ENCODE measurements at regions not wholly inside any gene's neighbourhood (a gene's known extent, or its start where the extent isn't known, plus 50 kb on each side); places are given as distances from the start of the nearest gene placed in this dataset.

DNA sequence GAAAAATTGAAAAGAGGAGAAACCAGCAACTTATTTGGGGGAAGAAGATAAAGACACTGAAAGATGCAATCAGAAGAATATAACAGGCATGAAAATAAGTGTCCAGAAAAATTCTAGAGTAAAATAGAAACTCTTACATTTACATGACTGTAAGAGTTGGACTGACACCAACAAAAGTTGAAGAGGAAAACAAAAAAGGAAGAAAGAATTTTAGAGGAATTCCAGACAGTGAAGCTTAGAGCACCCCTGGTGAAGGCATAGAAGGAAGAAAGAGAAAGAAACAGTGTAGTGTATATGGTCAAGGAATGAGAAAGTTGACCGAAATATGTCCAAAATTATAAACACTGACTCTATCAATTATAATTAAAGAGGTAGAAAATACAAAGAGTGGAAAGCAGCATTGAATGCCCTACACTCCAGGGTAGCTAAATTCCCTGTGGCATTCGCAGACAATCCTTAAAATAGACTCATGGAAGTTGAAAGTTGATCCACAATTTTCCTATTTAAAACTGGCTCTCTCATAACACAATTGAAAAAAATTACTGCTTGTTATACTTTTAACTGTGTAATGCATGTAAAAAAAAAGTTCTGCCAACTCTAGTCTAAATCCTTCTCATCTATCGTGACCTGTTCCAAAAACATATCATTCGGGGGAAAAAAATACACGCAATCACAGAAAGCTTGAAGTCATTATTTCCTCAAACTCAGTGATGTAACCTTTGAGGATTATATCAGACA lies 102.6 kb upstream of the ABI3BP start:
- DNase-seq, result no peak
- intact Hi-C loops (cut with DNase I), result no loop called here

DNA sequence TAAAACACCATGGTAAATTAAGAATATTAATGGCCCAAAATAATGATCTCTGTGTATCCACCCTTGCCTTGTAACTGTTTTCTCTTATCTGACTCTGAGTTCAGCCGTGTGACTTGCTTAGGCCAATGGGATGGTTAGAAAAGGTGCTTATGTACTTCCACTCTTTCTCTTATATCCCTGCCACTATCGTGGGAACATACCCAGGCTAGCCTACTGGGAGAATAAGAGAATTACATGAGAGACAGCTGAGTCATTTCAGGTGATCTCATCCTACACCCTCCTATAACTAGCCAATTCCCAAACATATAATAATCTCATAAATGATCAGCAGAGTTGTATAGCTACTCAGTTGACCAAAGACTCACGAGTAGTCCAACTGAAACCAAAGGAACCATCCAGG lies 98.3 kb upstream of the ABI3BP start:
- intact Hi-C loops (cut with DNase I), result no loop called here
- Histone ChIP-seq H3K27me3 (ENCODE audit: insufficient read depth in 3 of 3, low read length in 2 of 3) (no peaks in the 10 kb centered on the region), H3K27ac (no peak overlapping the region), H3K4me1 (no peaks in the 10 kb centered on the region), H3K9me3 (no peaks in the 10 kb centered on the region), H3K36me3 (ENCODE audit: insufficient read depth in 1 of 2, low read depth in 1 of 2) (no peaks in the 10 kb centered on the region), H3K4me3 (no peak overlapping the region)
- ATAC-seq (no peak), DNase-seq (no peak)
- TF ChIP-seq, protein P1, sequence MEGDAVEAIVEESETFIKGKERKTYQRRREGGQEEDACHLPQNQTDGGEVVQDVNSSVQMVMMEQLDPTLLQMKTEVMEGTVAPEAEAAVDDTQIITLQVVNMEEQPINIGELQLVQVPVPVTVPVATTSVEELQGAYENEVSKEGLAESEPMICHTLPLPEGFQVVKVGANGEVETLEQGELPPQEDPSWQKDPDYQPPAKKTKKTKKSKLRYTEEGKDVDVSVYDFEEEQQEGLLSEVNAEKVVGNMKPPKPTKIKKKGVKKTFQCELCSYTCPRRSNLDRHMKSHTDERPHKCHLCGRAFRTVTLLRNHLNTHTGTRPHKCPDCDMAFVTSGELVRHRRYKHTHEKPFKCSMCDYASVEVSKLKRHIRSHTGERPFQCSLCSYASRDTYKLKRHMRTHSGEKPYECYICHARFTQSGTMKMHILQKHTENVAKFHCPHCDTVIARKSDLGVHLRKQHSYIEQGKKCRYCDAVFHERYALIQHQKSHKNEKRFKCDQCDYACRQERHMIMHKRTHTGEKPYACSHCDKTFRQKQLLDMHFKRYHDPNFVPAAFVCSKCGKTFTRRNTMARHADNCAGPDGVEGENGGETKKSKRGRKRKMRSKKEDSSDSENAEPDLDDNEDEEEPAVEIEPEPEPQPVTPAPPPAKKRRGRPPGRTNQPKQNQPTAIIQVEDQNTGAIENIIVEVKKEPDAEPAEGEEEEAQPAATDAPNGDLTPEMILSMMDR (IDR thresholded peaks at IDR 0.05), result no peak
- WGBS, 3 donors, result 77 to 87% (median 79%) methylated on average over 3 of the region's 3 CpGs

More for the DNA sequence above, 102.6 kb upstream of the ABI3BP start:
- no peaks in the 10 kb centered on the region for H3K36me3 ChIP-seq (ENCODE audit: insufficient read depth in 1 of 2, low read depth in 1 of 2)
- no peaks in the 10 kb centered on the region for H3K27me3 ChIP-seq (ENCODE audit: insufficient read depth in 3 of 3, low read length in 2 of 3)
- ATAC-seq, result no peak
- TF ChIP-seq, protein P1 (IDR thresholded peaks at IDR 0.05), result no peak
- no peaks in the 10 kb centered on the region for H3K4me1 ChIP-seq
- no peaks in the 10 kb centered on the region for H3K9me3 ChIP-seq
- H3K27ac ChIP-seq, result no peak overlapping the region
- no peak overlapping the region for H3K4me3 ChIP-seq
- 45 to 53% (median 46%) methylated on average over 5 of the region's 5 CpGs for WGBS, 3 donors

DNA sequence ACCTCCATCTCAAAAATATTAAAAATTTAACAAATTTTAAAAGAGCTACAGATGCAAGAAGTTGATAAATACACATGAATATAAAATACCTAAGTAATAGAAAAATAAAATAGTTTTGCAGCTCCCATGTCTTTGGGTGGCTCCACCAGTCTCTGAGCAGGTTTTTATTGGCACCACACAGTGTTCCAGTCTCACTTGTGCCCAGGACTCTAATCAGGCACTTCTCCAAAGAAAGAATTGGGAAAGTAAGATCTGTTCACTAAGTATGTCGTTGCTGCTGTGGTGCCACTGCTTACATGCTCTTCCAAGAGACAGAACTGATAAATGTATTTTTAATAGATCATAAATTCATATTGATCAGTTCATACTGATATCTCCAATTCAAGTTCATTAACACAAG lies 92.5 kb upstream of the ABI3BP start:
- Histone ChIP-seq H3K36me3 (ENCODE audit: insufficient read depth in 1 of 2, low read depth in 1 of 2) (no peaks in the 10 kb centered on the region), H3K4me3 (no peak overlapping the region), H3K27ac (no peak overlapping the region), H3K4me1 (no peaks in the 10 kb centered on the region), H3K9me3 (no peaks in the 10 kb centered on the region), H3K27me3 (ENCODE audit: insufficient read depth in 3 of 3, low read length in 2 of 3) (no peaks in the 10 kb centered on the region)
- DNase-seq, result no peak
- intact Hi-C loops (cut with DNase I), result no loop called here
- no peak for ATAC-seq
- whole genome bisulfite sequencing, 3 donors, result 39 to 79% (median 61%) methylated on average over 1 of the region's 1 CpG
- TF ChIP-seq, protein P1 (IDR thresholded peaks at IDR 0.05), result no peak

DNA sequence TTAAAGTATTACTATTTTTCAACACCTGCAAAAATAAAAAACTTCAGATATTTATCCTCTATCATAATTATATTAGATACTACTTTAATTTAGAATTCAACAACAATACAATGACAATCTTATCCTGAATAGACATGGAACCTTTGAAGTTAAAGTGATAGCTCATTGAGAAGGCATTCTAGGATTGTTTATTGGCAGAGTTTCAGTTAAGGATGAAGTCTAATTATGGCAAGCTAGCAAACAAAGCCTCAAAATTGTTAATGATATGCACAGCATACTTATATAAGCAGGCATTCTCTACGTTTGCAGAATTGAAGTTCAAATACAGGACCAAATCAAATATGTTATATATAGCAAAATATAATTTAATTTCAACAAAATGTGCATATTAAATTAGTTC lies 91.2 kb upstream of the ABI3BP start:
- no peaks in the 10 kb centered on the region for H3K9me3 ChIP-seq
- TF ChIP-seq, protein P1 (IDR thresholded peaks at IDR 0.05), result no peak
- no peak for DNase-seq
- no peaks in the 10 kb centered on the region for H3K36me3 ChIP-seq (ENCODE audit: insufficient read depth in 1 of 2, low read depth in 1 of 2)
- no peak overlapping the region for H3K27ac ChIP-seq
- H3K4me1 ChIP-seq, result no peaks in the 10 kb centered on the region
- 39 to 60% (median 51%) methylated on average over 1 of the region's 1 CpG for WGBS, 3 donors
- intact Hi-C loops (cut with DNase I), result no loop called here
- H3K4me3 ChIP-seq, result no peak overlapping the region
- H3K27me3 ChIP-seq (ENCODE audit: insufficient read depth in 3 of 3, low read length in 2 of 3), result no peaks in the 10 kb centered on the region
- ATAC-seq, result no peak

DNA sequence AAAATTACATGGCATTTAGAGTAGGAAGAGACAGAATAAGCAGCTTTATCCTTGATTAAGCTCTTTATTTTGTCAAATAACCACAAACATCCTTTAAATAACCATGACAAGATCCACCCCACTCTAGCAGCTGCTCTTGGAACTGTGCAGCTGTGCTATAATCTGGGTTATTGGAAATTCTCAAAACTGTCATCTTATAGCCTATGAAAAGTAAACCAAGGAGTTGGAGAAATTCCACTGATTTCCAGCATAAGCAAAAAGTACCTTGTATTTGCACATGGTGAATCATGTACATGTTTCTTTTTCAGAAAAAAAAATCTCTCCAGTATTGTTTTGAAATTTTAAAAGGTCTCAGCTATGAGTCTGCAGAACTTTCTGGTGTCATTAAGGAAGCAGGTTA lies 88.8 kb upstream of the ABI3BP start:
- no peaks in the 10 kb centered on the region for H3K36me3 ChIP-seq (ENCODE audit: insufficient read depth in 1 of 2, low read depth in 1 of 2)
- intact Hi-C loops (cut with DNase I), result no loop called here
- H3K4me1 ChIP-seq, result no peaks in the 10 kb centered on the region
- H3K4me3 ChIP-seq, result no peak overlapping the region
- H3K27me3 ChIP-seq (ENCODE audit: insufficient read depth in 3 of 3, low read length in 2 of 3), result no peaks in the 10 kb centered on the region
- TF ChIP-seq, protein P1 (IDR thresholded peaks at IDR 0.05), result no peak
- no peak for DNase-seq
- no peaks in the 10 kb centered on the region for H3K9me3 ChIP-seq
- no peak for ATAC-seq
- H3K27ac ChIP-seq, result no peak overlapping the region

Measured in psoas muscle (tissue), 7 donors.